COLO829 (cell line): ENCODE measurements at regions not wholly inside any gene's neighbourhood (a gene's known extent, or its start where the extent isn't known, plus 50 kb on each side); places are given as distances from the start of the nearest gene placed in this dataset.

Source experiments
- DNase-seq: peaks from one replicate; pipeline ENCODE4 v3.0.0; 2012; ENCODE audit warnings: low spot score

GRCh38 chr10:44685220-44685619 is 225.9 kb upstream of the TMEM72 start:
- no peak for DNase-seq

- no peak for DNase-seq
Measured at GRCh38 chr10:44685747-44686146, 225.4 kb upstream of the TMEM72 start.

DNA sequence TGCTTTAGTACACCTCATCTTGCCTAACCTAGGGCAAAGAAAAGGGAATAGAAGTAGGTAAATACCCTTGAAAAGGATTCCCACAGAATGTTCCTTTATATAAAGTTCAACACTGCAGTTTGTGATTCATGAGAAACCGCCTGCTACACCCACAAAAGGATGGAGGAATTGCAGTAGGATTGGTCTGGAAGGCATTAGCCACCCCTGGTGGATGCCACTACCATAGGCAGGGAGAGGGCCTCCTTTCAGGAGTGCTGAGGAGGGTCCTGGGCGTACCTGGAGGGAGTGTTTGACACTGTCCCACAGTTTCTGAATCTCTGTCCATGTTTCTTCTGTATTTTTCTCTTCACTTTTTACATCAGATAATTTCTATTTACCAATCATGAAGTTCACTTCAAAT is 221.8 kb upstream of the TMEM72 start:
- DNase-seq: no peak

GRCh38 chr10:44696496-44696895 is 214.6 kb upstream of the TMEM72 start:
- no peak for DNase-seq

GRCh38 chr10:44697116-44697515 is 214.0 kb upstream of the TMEM72 start:
- no peak for DNase-seq

GRCh38 chr10:44702531-44702930 is 208.6 kb upstream of the TMEM72 start:
- DNase-seq: no peak

GRCh38 chr10:44703241-44704155 is 207.6 kb upstream of the TMEM72 start:
- no peak for DNase-seq

GRCh38 chr10:44704616-44705015 is 206.5 kb upstream of the TMEM72 start:
- no peak for DNase-seq

DNA sequence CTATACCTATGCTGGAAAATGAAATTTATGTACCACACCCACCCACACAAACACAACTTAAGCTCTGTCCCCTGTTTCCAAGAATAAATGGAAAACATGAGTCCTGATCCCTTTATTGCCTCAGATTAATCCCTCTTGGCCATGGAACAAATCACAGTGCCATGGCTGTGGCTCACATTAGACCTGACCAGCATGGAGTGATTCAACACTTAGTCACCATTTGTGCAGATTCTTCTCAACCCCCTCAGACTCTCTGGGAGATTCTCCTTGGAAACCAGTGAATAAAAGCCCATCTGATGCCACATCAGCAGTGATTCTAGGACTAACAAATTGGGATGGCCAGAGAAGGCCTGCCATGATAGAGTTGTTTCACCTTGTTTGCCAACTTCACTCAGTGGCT is 204.4 kb upstream of the TMEM72 start:
- no peak for DNase-seq

DNA sequence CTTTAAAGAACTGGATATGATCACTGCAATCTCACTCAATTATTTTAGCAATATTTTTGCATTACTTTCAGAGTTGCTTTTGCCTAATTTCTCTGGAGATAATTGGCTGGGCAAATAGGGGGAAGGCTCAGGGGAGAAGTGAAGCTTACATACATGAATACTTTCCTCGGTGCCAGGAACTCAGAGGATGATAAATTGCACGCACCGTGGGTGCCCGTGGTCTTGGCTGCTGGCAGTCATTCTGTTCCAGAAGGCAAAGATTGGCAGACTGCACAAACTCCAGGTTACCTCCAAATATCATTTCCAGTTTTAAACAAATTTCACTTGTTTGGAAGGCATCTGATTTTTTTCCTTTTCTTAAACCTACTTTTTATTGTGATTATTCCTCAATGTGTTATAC is 197.8 kb upstream of the TMEM72 start:
- DNase-seq: no peak

- no peak for DNase-seq
Measured at GRCh38 chr10:44714451-44714850, 196.7 kb upstream of the TMEM72 start.

GRCh38 chr10:44715136-44715535 is 196.0 kb upstream of the TMEM72 start:
- DNase-seq: no peak

GRCh38 chr10:44716470-44717015 is 194.6 kb upstream of the TMEM72 start:
- no peak for DNase-seq

DNA sequence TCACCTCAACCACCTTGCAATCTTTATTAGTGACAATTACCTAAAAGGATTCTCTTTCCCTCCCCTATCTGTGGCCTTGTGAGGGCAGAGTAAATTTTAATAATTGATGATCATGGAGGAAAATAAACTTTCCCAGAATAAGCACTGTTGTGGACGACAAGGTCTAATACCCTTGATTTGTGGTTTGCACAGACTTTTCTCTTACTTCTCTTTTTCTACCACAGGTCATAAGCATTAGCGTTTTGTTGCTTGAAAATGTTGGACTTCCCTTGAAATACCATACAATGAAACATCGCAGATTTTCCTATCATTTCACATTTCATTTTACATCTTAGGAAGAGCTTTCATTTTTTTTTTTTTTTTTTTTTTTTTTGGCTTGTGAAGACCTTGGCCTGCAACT is 188.1 kb upstream of the TMEM72 start:
- DNase-seq: no peak

GRCh38 chr10:44723619-44724325 is 187.4 kb upstream of the TMEM72 start:
- no peak for DNase-seq

DNA sequence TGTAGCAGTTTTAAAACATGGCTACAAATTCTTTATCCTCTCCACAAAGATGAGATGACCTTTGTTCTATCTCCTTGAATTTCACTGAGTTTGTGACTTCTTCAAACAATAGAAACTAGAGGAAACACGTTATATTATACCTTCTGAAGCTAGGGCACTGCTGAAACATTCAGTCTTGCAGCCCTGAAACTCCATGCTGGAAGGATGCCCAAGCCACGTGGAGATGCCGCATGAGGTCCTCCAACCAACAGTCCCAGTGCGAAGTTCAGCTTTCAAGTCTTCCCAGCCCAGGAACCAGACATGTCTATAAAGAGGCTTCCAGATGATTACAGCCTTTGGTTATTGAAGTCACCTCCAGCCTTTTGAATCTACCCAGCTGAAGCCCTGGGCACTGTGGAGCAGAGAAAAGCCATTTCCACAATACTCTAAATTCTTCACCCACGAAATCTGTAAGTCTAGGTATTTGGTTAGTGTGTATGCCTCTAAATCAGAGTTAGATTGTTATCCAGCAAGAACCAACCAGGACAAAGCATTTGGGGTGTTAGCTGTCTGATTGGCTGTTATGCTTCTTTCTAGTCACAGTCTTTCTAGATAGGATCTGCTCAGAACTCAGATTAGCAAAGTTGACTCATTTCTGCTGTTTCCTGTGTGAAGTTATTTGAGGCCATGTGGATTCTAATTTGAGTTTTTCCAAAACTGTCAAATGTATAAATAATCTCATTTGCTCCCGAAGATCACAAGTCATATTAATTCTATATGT is 186.5 kb upstream of the TMEM72 start:
- DNase-seq: no peak

GRCh38 chr10:44725404-44725803 is 185.7 kb upstream of the TMEM72 start:
- DNase-seq: no peak

- DNase-seq: no peak
Measured at GRCh38 chr10:44731283-44731682, 179.9 kb upstream of the TMEM72 start.

GRCh38 chr10:44733501-44734488 is 177.3 kb upstream of the TMEM72 start:
- no peak for DNase-seq

- no peak for DNase-seq
Measured at GRCh38 chr10:44742248-44742647, 168.9 kb upstream of the TMEM72 start.

DNA sequence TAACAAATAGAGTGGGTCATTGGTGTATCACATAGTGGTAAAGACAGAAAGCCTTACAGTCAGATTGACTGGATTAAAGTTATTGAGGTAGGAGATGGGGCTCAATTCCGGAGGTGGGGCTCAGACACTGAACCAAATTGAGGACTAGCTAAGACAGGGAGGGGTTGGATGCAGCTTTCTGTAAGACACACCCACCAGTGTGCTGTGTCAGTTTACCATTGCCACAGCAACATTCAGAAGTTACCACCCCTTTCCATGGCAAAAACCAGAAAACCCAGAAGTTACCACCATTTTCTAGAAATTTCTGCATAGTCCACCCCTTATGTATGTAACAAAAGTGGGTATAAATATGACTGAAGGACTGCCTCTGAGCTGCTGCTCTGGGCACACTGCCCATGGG is 167.6 kb upstream of the TMEM72 start:
- no peak for DNase-seq
